A549 (cell line): ENCODE measurements at regions not wholly inside any gene's neighbourhood (a gene's known extent, or its start where the extent isn't known, plus 50 kb on each side); places are given as distances from the start of the nearest gene placed in this dataset.

Experiments used
- ATAC-seq, 2 experiments: fragments of 200-7000 bp in 1 of 2; fragments of >200 bp in 1 of 2; cut with Nextera tagmentation in 1 of 2; cut with Tn5 transposase in 1 of 2; 3 replicates each; pipeline versions ENCODE4 v1.8.0 to v1.9.1; 2018 to 2020; ENCODE audit warnings: mild to moderate bottlenecking in 1 of 2, moderate library complexity in 1 of 2
- CTCF ChIA-PET: fragments of 300-600 bp; sonication (Branson Sonifier 250); formaldehyde crosslinking; extraction: SDS; loops from one replicate; lab custom pipeline; 2021; ENCODE audit warnings: antibody characterized with exemption, inconsistent platforms; lab: Yijun Ruan, JAX
- POLR2A ChIA-PET: fragments of 350-600 bp; formaldehyde crosslinking; extraction: SDS; loops from one replicate; lab custom pipeline; 2021; ENCODE audit warnings: antibody characterized with exemption, inconsistent platforms; lab: Yijun Ruan, JAX
- DNase-seq, 2 experiments: peaks; one replicate each; pipeline versions ENCODE4 v3.0.0 to v3.0.0-alpha.2; 2011 to 2016; ENCODE audit warnings: low read depth in 1 of 2, low spot score in 1 of 2
- FAIRE-seq: peaks from 2 replicates; lab custom pipeline; 2011; peaks lifted over from hg19 to GRCh38; lab: Jason Lieb, UNC
- H3K27ac ChIP-seq, 2 experiments: fragments of >200 bp; sonication (Bioruptor Twin); formaldehyde crosslinking; 3 replicates each; pipeline ENCODE4 v1.5.1; 2016 to 2017
- H3K4me1 ChIP-seq: fragments of >200 bp; sonication (Bioruptor Twin); formaldehyde crosslinking; 3 replicates; pipeline ENCODE4 v1.6.1; 2016
- H3K4me2 ChIP-seq: fragments of >200 bp; sonication (Bioruptor Twin); formaldehyde crosslinking; 3 replicates; pipeline ENCODE4 v1.6.1; 2016
- H3K4me3 ChIP-seq: fragments of >200 bp; sonication (Bioruptor Twin); formaldehyde crosslinking; 3 replicates; pipeline ENCODE4 v1.5.1; 2016
- H3K9me3 ChIP-seq: fragments of >200 bp; sonication (Bioruptor Twin); formaldehyde crosslinking; 3 replicates; pipeline ENCODE4 v1.6.1; 2016
- CBX2 ChIP-seq: fragments of 200-600 bp; sonication (generic); IDR thresholded peaks from 2 replicates; pipeline ENCODE4 v1.6.1; 2016; ENCODE audit warnings: low read depth, mild to moderate bottlenecking, borderline replicate concordance
- CBX8 ChIP-seq: fragments of 200-600 bp; sonication (generic); IDR thresholded peaks from 2 replicates; pipeline ENCODE4 v1.6.1; 2016
- FOSL2 ChIP-seq, 2 experiments: fragments of 450-650 bp in 1 of 2; fragments of >200 bp in 1 of 2; sonication (Bioruptor Twin) in 1 of 2; formaldehyde crosslinking; IDR thresholded peaks; 2 replicates each; pipeline versions ENCODE4 v1.5.0 to v1.6.1; 2016 to 2020; ENCODE audit warnings: mild to moderate bottlenecking in 1 of 2, moderate library complexity in 1 of 2
- GATA3 ChIP-seq: IDR thresholded peaks from 2 replicates; pipeline ENCODE4 v1.6.1; 2012; ENCODE audit warnings: borderline replicate concordance
- HDAC2 ChIP-seq: fragments of 200-600 bp; sonication (generic); IDR thresholded peaks from 2 replicates; pipeline ENCODE4 v1.6.1; 2016
- HEYL ChIP-seq: fragments of 250-450 bp; sonication (Bioruptor Pico); IDR thresholded peaks from 2 replicates; pipeline ENCODE4 v1.8.0; 2021; ENCODE audit warnings: mild to moderate bottlenecking, moderate library complexity
- HOXB13 ChIP-seq: fragments of 250-450 bp; sonication (Bioruptor Pico); IDR thresholded peaks from 2 replicates; pipeline ENCODE4 v1.5.0; 2020; ENCODE audit warnings: low read depth, mild to moderate bottlenecking, moderate library complexity
- HOXB5 ChIP-seq: fragments of 250-450 bp; sonication (Bioruptor Pico); IDR thresholded peaks from 2 replicates; pipeline ENCODE4 v1.5.0; 2020; ENCODE audit warnings: mild to moderate bottlenecking, moderate library complexity
- KDM1A ChIP-seq: fragments of 200-600 bp; sonication (generic); IDR thresholded peaks from 2 replicates; pipeline ENCODE4 v1.6.1; 2016; ENCODE audit warnings: low read depth, mild to moderate bottlenecking
- MYC ChIP-seq: IDR thresholded peaks from 2 replicates; pipeline ENCODE4 v1.6.1; 2012; ENCODE audit warnings: mild to moderate bottlenecking, inconsistent platforms, low read length, improper control_type of control experiment, borderline replicate concordance
- NFE2L2 ChIP-seq: fragments of 150-350 bp; conservative IDR thresholded peaks from 2 replicates; pipeline ENCODE4 v1.6.1; 2014; ENCODE audit warnings: low read length
- NPAS2 ChIP-seq: fragments of 250-450 bp; sonication (Bioruptor Pico); IDR thresholded peaks from 2 replicates; pipeline ENCODE4 v1.8.0; 2022; ENCODE audit warnings: mild to moderate bottlenecking, moderate library complexity, borderline replicate concordance
- POLR2A ChIP-seq: IDR thresholded peaks from 2 replicates; pipeline ENCODE4 v1.6.1; 2012; ENCODE audit warnings: mild to moderate bottlenecking, low read length
- SMC3 ChIP-seq: fragments of >200 bp; sonication (Bioruptor Twin); formaldehyde crosslinking; IDR thresholded peaks from 3 replicates; pipeline ENCODE4 v1.6.1; 2018; ENCODE audit warnings: inconsistent platforms
- SREBF2 ChIP-seq: fragments of 450-650 bp; IDR thresholded peaks from 2 replicates; pipeline ENCODE4 v1.6.1; 2014; ENCODE audit warnings: mild to moderate bottlenecking, moderate library complexity
- ZC3H11A ChIP-seq: fragments of 450-650 bp; IDR thresholded peaks from 2 replicates; pipeline ENCODE4 v1.6.1; 2014; ENCODE audit warnings: antibody characterized with exemption, mild to moderate bottlenecking
- ZNF302 ChIP-seq: fragments of 250-450 bp; sonication (Bioruptor Pico); IDR thresholded peaks from 2 replicates; pipeline ENCODE4 v1.9.0; 2021; ENCODE audit warnings: inconsistent platforms, mild to moderate bottlenecking, moderate library complexity
- ZSCAN20 ChIP-seq: fragments of 250-450 bp; sonication (Bioruptor Pico); IDR thresholded peaks from 2 replicates; pipeline ENCODE4 v1.8.0; 2022; ENCODE audit warnings: mild to moderate bottlenecking, moderate library complexity
- WGBS: methylation state at CpG from one replicate; pipeline ENCODE4 v1.1.6; 2017; ENCODE audit errors: missing lambda C conversion rate; 5-methylcytosine and 5-hydroxymethylcytosine counted together
- TF ChIP-seq, protein P1 (sequence below): fragments of >200 bp; sonication (Bioruptor Twin); formaldehyde crosslinking; IDR thresholded peaks from 3 replicates; pipeline ENCODE4 v1.6.1; 2016
- TF ChIP-seq, protein P2 (sequence below): IDR thresholded peaks from 2 replicates; pipeline ENCODE4 v1.6.1; 2012
- TF ChIP-seq, protein P3 (sequence below): fragments of 200-600 bp; sonication (generic); IDR thresholded peaks from 2 replicates; pipeline ENCODE4 v1.6.1; 2016; ENCODE audit warnings: antibody characterized with exemption, mild to moderate bottlenecking, moderate library complexity
- TF ChIP-seq, protein P4 (sequence below): fragments of 250-450 bp; sonication (Bioruptor Pico); IDR thresholded peaks from 2 replicates; pipeline ENCODE4 v1.5.0; 2020; ENCODE audit warnings: low read depth, mild to moderate bottlenecking, moderate library complexity

DNA sequence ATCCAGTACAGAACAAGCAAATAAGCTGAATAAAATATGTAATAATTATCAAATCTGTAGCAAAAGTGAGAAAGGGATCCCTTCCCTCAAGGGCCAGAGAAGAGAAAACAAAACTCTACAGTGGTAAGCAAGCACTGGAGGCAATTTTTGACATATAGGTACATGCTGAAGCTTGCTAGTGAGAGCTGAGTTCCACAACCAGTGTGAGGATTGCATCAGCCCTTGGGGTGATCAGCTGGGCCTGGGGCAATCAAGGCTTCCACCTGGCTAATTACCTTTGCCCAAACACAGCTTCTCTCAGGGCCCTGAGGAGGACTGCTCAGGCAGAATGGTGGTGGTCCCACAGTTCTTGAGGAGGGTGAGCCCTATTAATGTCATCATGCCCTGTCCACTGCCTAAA lies 134.4 kb upstream of the DLX6 start:
- POLR2A ChIA-PET: no interaction called here

DNA sequence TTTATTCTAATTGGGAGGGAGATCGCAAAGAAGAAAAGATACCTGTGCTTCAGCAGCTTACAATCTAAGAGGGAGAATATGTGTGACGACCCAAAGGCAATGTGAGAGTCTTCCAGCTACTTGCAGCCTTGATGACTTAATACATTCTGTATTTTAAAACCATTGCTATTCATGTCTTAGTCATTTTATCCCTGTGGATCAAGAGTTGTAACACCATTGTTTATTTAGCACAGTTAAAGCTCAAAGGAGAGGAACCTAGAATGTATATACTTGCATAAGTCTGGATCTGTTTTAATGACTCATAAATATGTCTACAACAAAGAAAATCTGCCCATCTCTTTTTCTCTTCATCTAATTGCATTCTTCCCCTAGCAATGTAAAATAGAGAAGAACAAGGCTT lies 117.9 kb upstream of the DLX6 start:
- H3K4me2 ChIP-seq: no peak overlapping the region
- FAIRE-seq: no peak
- no peak for DNase-seq
- TF ChIP-seq ZNF302 (CRISPR knock-in tag) (no peak), POLR2A (no peak), ZC3H11A (no peak), SMC3 (no peak), HOXB5 (CRISPR knock-in tag) (no peak), HOXB13 (no peak), GATA3 (no peak), SREBF2 (no peak), MYC (no peak), FOSL2 (IDR thresholded peaks at IDR 0.05) (no peak), FOSL2 (CRISPR knock-in tag; IDR thresholded peaks at IDR 0.05) (no peak), CBX8 (no peak)
- TF ChIP-seq, protein P1, sequence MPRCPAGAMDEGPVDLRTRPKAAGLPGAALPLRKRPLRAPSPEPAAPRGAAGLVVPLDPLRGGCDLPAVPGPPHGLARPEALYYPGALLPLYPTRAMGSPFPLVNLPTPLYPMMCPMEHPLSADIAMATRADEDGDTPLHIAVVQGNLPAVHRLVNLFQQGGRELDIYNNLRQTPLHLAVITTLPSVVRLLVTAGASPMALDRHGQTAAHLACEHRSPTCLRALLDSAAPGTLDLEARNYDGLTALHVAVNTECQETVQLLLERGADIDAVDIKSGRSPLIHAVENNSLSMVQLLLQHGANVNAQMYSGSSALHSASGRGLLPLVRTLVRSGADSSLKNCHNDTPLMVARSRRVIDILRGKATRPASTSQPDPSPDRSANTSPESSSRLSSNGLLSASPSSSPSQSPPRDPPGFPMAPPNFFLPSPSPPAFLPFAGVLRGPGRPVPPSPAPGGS: no peak
- TF ChIP-seq, protein P2, sequence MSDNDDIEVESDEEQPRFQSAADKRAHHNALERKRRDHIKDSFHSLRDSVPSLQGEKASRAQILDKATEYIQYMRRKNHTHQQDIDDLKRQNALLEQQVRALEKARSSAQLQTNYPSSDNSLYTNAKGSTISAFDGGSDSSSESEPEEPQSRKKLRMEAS: no peak
- TF ChIP-seq, protein P3, sequence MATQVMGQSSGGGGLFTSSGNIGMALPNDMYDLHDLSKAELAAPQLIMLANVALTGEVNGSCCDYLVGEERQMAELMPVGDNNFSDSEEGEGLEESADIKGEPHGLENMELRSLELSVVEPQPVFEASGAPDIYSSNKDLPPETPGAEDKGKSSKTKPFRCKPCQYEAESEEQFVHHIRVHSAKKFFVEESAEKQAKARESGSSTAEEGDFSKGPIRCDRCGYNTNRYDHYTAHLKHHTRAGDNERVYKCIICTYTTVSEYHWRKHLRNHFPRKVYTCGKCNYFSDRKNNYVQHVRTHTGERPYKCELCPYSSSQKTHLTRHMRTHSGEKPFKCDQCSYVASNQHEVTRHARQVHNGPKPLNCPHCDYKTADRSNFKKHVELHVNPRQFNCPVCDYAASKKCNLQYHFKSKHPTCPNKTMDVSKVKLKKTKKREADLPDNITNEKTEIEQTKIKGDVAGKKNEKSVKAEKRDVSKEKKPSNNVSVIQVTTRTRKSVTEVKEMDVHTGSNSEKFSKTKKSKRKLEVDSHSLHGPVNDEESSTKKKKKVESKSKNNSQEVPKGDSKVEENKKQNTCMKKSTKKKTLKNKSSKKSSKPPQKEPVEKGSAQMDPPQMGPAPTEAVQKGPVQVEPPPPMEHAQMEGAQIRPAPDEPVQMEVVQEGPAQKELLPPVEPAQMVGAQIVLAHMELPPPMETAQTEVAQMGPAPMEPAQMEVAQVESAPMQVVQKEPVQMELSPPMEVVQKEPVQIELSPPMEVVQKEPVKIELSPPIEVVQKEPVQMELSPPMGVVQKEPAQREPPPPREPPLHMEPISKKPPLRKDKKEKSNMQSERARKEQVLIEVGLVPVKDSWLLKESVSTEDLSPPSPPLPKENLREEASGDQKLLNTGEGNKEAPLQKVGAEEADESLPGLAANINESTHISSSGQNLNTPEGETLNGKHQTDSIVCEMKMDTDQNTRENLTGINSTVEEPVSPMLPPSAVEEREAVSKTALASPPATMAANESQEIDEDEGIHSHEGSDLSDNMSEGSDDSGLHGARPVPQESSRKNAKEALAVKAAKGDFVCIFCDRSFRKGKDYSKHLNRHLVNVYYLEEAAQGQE: no peak
- H3K9me3 ChIP-seq: no peaks in the 10 kb centered on the region
- no peak overlapping the region for H3K4me3 ChIP-seq
- CTCF ChIA-PET: no interaction called here
- no peak for ATAC-seq
- H3K4me1 ChIP-seq: no peaks in the 10 kb centered on the region
- no peak overlapping the region for H3K27ac ChIP-seq
- POLR2A ChIA-PET: no interaction called here
- 3% methylated on average over 2 of the region's 2 CpGs for WGBS

More for the DNA sequence above, 134.4 kb upstream of the DLX6 start:
- no peak overlapping the region for H3K27ac ChIP-seq
- H3K4me3 ChIP-seq: no peak overlapping the region
- FAIRE-seq: no peak
- TF ChIP-seq, protein P4, sequence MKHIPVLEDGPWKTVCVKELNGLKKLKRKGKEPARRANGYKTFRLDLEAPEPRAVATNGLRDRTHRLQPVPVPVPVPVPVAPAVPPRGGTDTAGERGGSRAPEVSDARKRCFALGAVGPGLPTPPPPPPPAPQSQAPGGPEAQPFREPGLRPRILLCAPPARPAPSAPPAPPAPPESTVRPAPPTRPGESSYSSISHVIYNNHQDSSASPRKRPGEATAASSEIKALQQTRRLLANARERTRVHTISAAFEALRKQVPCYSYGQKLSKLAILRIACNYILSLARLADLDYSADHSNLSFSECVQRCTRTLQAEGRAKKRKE (CRISPR knock-in tag): no peak
- TF ChIP-seq MYC: no peak
- no peak for TF ChIP-seq CBX2
- no peak for TF ChIP-seq NPAS2
- TF ChIP-seq HEYL (CRISPR knock-in tag): no peak
- TF ChIP-seq KDM1A: no peak
- no peak for TF ChIP-seq ZSCAN20 (CRISPR knock-in tag)
- TF ChIP-seq, protein P2: no peak
- TF ChIP-seq NFE2L2: no peak
- TF ChIP-seq HDAC2: no peak
- TF ChIP-seq, all 56 proteins: peak for 0
- DNase-seq: no peak
- Histone ChIP-seq H3K4me1 (no peaks in the 10 kb centered on the region), H3K4me2 (no peak overlapping the region), H3K9me3 (no peaks in the 10 kb centered on the region)
- CTCF ChIA-PET: no interaction called here
- ATAC-seq: no peak
